A549 (cell line): ENCODE measurements at regions not wholly inside any gene's neighbourhood (a gene's known extent, or its start where the extent isn't known, plus 50 kb on each side); places are given as distances from the start of the nearest gene placed in this dataset.

Experiments used
- EHMT2 ChIP-seq: fragments of 200-600 bp; sonication (generic); IDR thresholded peaks from 2 replicates; pipeline ENCODE4 v1.6.1; 2016; ENCODE audit warnings: antibody characterized with exemption, low read depth, mild to moderate bottlenecking, moderate library complexity
- NPAS2 ChIP-seq: fragments of 250-450 bp; sonication (Bioruptor Pico); IDR thresholded peaks from 2 replicates; pipeline ENCODE4 v1.8.0; 2022; ENCODE audit warnings: mild to moderate bottlenecking, moderate library complexity, borderline replicate concordance
- POLR2A ChIP-seq: IDR thresholded peaks from 2 replicates; pipeline ENCODE4 v1.6.1; 2012; ENCODE audit warnings: mild to moderate bottlenecking, low read length
- RNF2 ChIP-seq: fragments of 200-600 bp; sonication (generic); IDR thresholded peaks from 2 replicates; pipeline ENCODE4 v1.6.1; 2016; ENCODE audit warnings: low read depth, mild to moderate bottlenecking, antibody characterized with exemption, moderate library complexity, borderline replicate concordance
- TF ChIP-seq, protein P1 (sequence below): fragments of >200 bp; sonication (Bioruptor Twin); formaldehyde crosslinking; IDR thresholded peaks from 3 replicates; pipeline ENCODE4 v1.5.1; 2016
- TF ChIP-seq, protein P2 (sequence below): IDR thresholded peaks from 2 replicates; pipeline ENCODE4 v1.6.1; 2012
- TF ChIP-seq, protein P3 (sequence below): fragments of 200-600 bp; sonication (generic); IDR thresholded peaks from 2 replicates; pipeline ENCODE4 v1.6.1; 2016; ENCODE audit warnings: antibody characterized with exemption, mild to moderate bottlenecking, moderate library complexity

- TF ChIP-seq, protein P1, sequence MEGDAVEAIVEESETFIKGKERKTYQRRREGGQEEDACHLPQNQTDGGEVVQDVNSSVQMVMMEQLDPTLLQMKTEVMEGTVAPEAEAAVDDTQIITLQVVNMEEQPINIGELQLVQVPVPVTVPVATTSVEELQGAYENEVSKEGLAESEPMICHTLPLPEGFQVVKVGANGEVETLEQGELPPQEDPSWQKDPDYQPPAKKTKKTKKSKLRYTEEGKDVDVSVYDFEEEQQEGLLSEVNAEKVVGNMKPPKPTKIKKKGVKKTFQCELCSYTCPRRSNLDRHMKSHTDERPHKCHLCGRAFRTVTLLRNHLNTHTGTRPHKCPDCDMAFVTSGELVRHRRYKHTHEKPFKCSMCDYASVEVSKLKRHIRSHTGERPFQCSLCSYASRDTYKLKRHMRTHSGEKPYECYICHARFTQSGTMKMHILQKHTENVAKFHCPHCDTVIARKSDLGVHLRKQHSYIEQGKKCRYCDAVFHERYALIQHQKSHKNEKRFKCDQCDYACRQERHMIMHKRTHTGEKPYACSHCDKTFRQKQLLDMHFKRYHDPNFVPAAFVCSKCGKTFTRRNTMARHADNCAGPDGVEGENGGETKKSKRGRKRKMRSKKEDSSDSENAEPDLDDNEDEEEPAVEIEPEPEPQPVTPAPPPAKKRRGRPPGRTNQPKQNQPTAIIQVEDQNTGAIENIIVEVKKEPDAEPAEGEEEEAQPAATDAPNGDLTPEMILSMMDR = no peak
- TF ChIP-seq, protein P2, sequence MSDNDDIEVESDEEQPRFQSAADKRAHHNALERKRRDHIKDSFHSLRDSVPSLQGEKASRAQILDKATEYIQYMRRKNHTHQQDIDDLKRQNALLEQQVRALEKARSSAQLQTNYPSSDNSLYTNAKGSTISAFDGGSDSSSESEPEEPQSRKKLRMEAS = no peak
- TF ChIP-seq POLR2A = no peak
- no peak for TF ChIP-seq EHMT2
- TF ChIP-seq NPAS2 (CRISPR knock-in tag) = no peak
- TF ChIP-seq RNF2 = no peak
- TF ChIP-seq, protein P3, sequence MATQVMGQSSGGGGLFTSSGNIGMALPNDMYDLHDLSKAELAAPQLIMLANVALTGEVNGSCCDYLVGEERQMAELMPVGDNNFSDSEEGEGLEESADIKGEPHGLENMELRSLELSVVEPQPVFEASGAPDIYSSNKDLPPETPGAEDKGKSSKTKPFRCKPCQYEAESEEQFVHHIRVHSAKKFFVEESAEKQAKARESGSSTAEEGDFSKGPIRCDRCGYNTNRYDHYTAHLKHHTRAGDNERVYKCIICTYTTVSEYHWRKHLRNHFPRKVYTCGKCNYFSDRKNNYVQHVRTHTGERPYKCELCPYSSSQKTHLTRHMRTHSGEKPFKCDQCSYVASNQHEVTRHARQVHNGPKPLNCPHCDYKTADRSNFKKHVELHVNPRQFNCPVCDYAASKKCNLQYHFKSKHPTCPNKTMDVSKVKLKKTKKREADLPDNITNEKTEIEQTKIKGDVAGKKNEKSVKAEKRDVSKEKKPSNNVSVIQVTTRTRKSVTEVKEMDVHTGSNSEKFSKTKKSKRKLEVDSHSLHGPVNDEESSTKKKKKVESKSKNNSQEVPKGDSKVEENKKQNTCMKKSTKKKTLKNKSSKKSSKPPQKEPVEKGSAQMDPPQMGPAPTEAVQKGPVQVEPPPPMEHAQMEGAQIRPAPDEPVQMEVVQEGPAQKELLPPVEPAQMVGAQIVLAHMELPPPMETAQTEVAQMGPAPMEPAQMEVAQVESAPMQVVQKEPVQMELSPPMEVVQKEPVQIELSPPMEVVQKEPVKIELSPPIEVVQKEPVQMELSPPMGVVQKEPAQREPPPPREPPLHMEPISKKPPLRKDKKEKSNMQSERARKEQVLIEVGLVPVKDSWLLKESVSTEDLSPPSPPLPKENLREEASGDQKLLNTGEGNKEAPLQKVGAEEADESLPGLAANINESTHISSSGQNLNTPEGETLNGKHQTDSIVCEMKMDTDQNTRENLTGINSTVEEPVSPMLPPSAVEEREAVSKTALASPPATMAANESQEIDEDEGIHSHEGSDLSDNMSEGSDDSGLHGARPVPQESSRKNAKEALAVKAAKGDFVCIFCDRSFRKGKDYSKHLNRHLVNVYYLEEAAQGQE = no peak
Observed at GRCh38 chr1:232484856-232485255, 145.1 kb downstream of the SIPA1L2 start.
